CD14-positive monocyte (primary cell): ENCODE measurements at regions not wholly inside any gene's neighbourhood (a gene's known extent, or its start where the extent isn't known, plus 50 kb on each side); places are given as distances from the start of the nearest gene placed in this dataset.

ENCODE experiments used
- DNase-seq, 3 donors: peaks; one replicate each; pipeline ENCODE4 v3.0.0-alpha.2; 2011 to 2022
- H2AFZ ChIP-seq: 2 replicates; pipeline ENCODE4 v1.6.0; 2012; ENCODE audit warnings: mild to moderate bottlenecking, low read depth, low read length, inconsistent platforms; ENCODE audit not compliant: insufficient read depth, poor library complexity, severe bottlenecking
- H3K27ac ChIP-seq, 2 donors: 1 replicate in 1 of 2; 2 replicates in 1 of 2; pipeline ENCODE4 v1.5.1; 2012 to 2013; ENCODE audit warnings: low read length in 2 of 2, control low read depth in 1 of 2, inconsistent platforms in 1 of 2, low read depth in 1 of 2, mild to moderate bottlenecking in 1 of 2
- H3K27me3 ChIP-seq, 2 donors: one replicate each; pipeline versions ENCODE4 v1.6.0 to v1.6.1; 2011 to 2013; ENCODE audit warnings: low read length in 2 of 2; ENCODE audit not compliant: control insufficient read depth in 2 of 2, insufficient read depth in 2 of 2
- H3K36me3 ChIP-seq, 2 donors: replicated peaks in 1 of 2; 1 replicate in 1 of 2; 2 replicates in 1 of 2; pipeline versions ENCODE4 v1.5.1 to v1.6.1; 2012 to 2013; ENCODE audit warnings: low read length in 2 of 2, control low read depth in 1 of 2, inconsistent platforms in 1 of 2, mild to moderate bottlenecking in 1 of 2; ENCODE audit not compliant: insufficient read depth in 2 of 2, control insufficient read depth in 1 of 2
- H3K4me1 ChIP-seq, 2 donors: 1 replicate in 1 of 2; 2 replicates in 1 of 2; pipeline versions ENCODE4 v1.5.1 to v1.6.1; 2012 to 2013; ENCODE audit warnings: low read length in 2 of 2, control low read depth in 1 of 2, inconsistent platforms in 1 of 2, mild to moderate bottlenecking in 1 of 2, moderate library complexity in 1 of 2; ENCODE audit not compliant: insufficient read depth in 2 of 2, control insufficient read depth in 1 of 2
- H3K4me2 ChIP-seq: replicated peaks from 2 replicates; pipeline ENCODE3; 2012; ENCODE audit warnings: low read length, moderate library complexity, mild to moderate bottlenecking; ENCODE audit not compliant: poor library complexity, severe bottlenecking; ENCODE audit errors: extremely low read depth
- H3K4me3 ChIP-seq, 3 experiments: fragments of 200-600 bp in 1 of 3; sonication (generic) in 1 of 3; replicated peaks in 1 of 3; 1 replicate in 2 of 3; 2 replicates in 1 of 3; pipeline ENCODE4 v1.5.1; 2011 to 2013; ENCODE audit warnings: low read length in 3 of 3, mild to moderate bottlenecking in 3 of 3, control low read depth in 2 of 3, low read depth in 2 of 3, inconsistent platforms in 1 of 3, moderate library complexity in 1 of 3
- H3K79me2 ChIP-seq: 2 replicates; pipeline ENCODE4 v1.6.0; 2012; ENCODE audit warnings: mild to moderate bottlenecking, control low read depth, inconsistent platforms, low read length, moderate library complexity; ENCODE audit not compliant: insufficient read depth
- H3K9ac ChIP-seq: 2 replicates; pipeline ENCODE4 v1.6.0; 2017; ENCODE audit warnings: low read length, mild to moderate bottlenecking; ENCODE audit not compliant: insufficient read depth, poor library complexity, severe bottlenecking
- H3K9me3 ChIP-seq, 2 donors: replicated peaks in 1 of 2; 1 replicate in 1 of 2; 2 replicates in 1 of 2; pipeline versions ENCODE4 v1.5.1 to v1.6.1; 2012 to 2013; ENCODE audit warnings: low read length in 2 of 2, control low read depth in 1 of 2; ENCODE audit not compliant: control insufficient read depth in 1 of 2, insufficient read depth in 1 of 2
- H4K20me1 ChIP-seq: 2 replicates; pipeline ENCODE4 v1.6.0; 2012; ENCODE audit warnings: mild to moderate bottlenecking, low read length, control low read depth, moderate library complexity; ENCODE audit not compliant: insufficient read depth
- H3K27ac Mint-ChIP-seq, 7 donors: one replicate each; pipeline ENCODE4 v1.8.0; 2020; ENCODE audit warnings: mild to moderate bottlenecking in 7 of 7, mixed read lengths in 7 of 7, moderate library complexity in 6 of 7, inconsistent platforms in 2 of 7
- H3K27me3 Mint-ChIP-seq, 3 donors: one replicate each; pipeline ENCODE4 v1.8.0; 2021 to 2022; ENCODE audit warnings: low read depth in 3 of 3, mild to moderate bottlenecking in 3 of 3, mixed read lengths in 3 of 3, moderate library complexity in 3 of 3, inconsistent platforms in 1 of 3
- H3K36me3 Mint-ChIP-seq, 2 donors: one replicate each; pipeline ENCODE4 v1.8.0; 2020; ENCODE audit warnings: mixed read lengths in 2 of 2, inconsistent platforms in 1 of 2, mild to moderate bottlenecking in 1 of 2
- H3K4me1 Mint-ChIP-seq: one replicate; pipeline ENCODE4 v1.8.0; 2020; ENCODE audit warnings: mild to moderate bottlenecking, mixed read lengths
- H3K4me3 Mint-ChIP-seq, 2 donors: one replicate each; pipeline ENCODE4 v1.8.0; 2020; ENCODE audit warnings: mild to moderate bottlenecking in 2 of 2, mixed read lengths in 2 of 2, moderate library complexity in 1 of 2
- H3K9me3 Mint-ChIP-seq, 7 donors: one replicate each; pipeline ENCODE4 v1.8.0; 2020 to 2022; ENCODE audit warnings: mixed read lengths in 7 of 7, mild to moderate bottlenecking in 6 of 7, moderate library complexity in 6 of 7, inconsistent platforms in 2 of 7
- CTCF ChIP-seq: fragments of 200-600 bp; IDR thresholded peaks from one replicate; pipeline ENCODE4 v1.8.0; 2022; ENCODE audit warnings: antibody characterized with exemption, mild to moderate bottlenecking
- WGBS: methylation state at CpG from one replicate; pipeline ENCODE4 v1.1.5; 2013; ENCODE audit warnings: missing lambda C conversion rate; ENCODE audit not compliant: insufficient coverage; 5-methylcytosine and 5-hydroxymethylcytosine counted together
- intact Hi-C, 2 donors: fragments of 100-400 bp; cut with micrococcal nuclease; formaldehyde crosslinking; loops; one replicate each; pipeline versions ENCODE4 v1.15.0 to v1.15.1; 2023

DNA sequence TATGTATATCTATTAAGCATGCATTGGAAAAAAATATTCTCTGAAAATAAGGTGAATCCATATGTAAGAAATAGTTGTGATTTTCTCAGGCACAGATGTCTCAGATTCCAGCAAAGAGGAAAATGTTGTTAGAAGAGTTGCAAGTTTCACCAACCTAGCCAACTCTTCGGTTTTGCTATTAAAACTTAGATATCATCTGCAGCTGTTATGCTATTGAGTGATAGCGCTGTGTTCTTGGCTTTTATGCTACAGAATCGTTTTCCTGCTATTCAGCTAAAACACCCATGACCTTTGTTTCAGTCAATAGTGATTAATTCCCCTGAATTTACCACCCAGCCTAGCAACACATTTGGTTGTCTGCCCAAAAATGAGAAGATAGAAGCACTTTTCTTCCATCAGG is 795.6 kb upstream of the ANO3 start:
- Histone ChIP-seq H3K27ac (no peak overlapping the region), H3K27me3 (no peaks in the 10 kb centered on the region), H3K9ac (no peak overlapping the region), H3K4me1 (no peaks in the 10 kb centered on the region), H3K4me3 (no peak overlapping the region), H4K20me1 (no peaks in the 10 kb centered on the region), H3K79me2 (no peaks in the 10 kb centered on the region), H3K36me3 (no peaks in the 10 kb centered on the region), H2AFZ (no peak overlapping the region), H3K9me3 (no peaks in the 10 kb centered on the region), H3K4me2 (no peak overlapping the region)
- DNase-seq, result no peak
- Mint-ChIP-seq H3K36me3 (no peaks in the 10 kb centered on the region), H3K9me3 (no peaks in the 10 kb centered on the region), H3K27ac (no peak overlapping the region), H3K4me3 (no peak overlapping the region), H3K27me3 (no peaks in the 10 kb centered on the region), H3K4me1 (no peaks in the 10 kb centered on the region)
- WGBS, result 86% methylated on average over 1 of the region's 3 CpGs
- intact Hi-C loops, result loop anchor here in 1 of 2 donors (10.0 kb wide), 1 partner anchor 51 kb away; no protein-coding TSS in a partner anchor
- TF ChIP-seq CTCF, result no peak

DNA sequence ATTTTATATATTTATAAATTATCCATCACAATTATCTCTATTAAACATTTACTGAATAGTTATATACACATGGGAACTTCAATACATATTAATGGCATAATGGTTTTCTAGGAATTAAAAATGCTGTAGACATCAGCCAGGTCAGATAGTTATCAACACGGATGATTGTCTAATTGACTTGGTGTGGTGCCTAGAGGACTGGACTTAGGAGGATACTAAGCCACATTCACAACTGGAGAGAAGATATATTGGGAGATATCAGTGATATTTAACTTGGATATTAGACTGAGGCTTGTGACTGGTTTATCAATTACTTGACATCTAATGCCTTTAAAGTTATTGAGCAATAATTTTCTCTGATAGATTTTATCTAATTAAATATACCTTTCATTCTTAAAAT is 794.5 kb upstream of the ANO3 start:
- Histone ChIP-seq H3K36me3 (no peaks in the 10 kb centered on the region), H3K4me3 (no peak overlapping the region), H3K79me2 (no peaks in the 10 kb centered on the region), H3K9ac (no peak overlapping the region), H3K27me3 (no peaks in the 10 kb centered on the region), H3K9me3 (no peaks in the 10 kb centered on the region), H3K27ac (no peak overlapping the region), H4K20me1 (no peaks in the 10 kb centered on the region), H3K4me2 (no peak overlapping the region), H3K4me1 (no peaks in the 10 kb centered on the region), H2AFZ (no peak overlapping the region)
- WGBS, result no CpG with 5 or more reads among the region's 1 CpG
- Mint-ChIP-seq H3K9me3 (no peaks in the 10 kb centered on the region), H3K4me1 (no peaks in the 10 kb centered on the region), H3K4me3 (no peak overlapping the region), H3K27me3 (no peaks in the 10 kb centered on the region), H3K36me3 (no peaks in the 10 kb centered on the region), H3K27ac (no peak overlapping the region)
- no peak for DNase-seq
- intact Hi-C loops, result loop anchor here in 1 of 2 donors (10.0 kb wide), 1 partner anchor 53 kb away; no protein-coding TSS in a partner anchor
- no peak for TF ChIP-seq CTCF
